ENCODE measurements at regions not wholly inside any gene's neighbourhood (a gene's known extent, or its start where the extent isn't known, plus 50 kb on each side); places are given as distances from the start of the nearest gene placed in this dataset.
"Not testable (repeated sequence)": the region's sequence is repeated elsewhere in the genome, so short reads cannot be mapped to it uniquely, and the experiment has no call there.

GRCh38 chr14:105986894-105987284, 460.5 kb downstream of the TMEM121 start:
- no peak for DNase-seq (ENCODE audit: low spot score)

GRCh38 chr14:105987563-105987962, 461.2 kb downstream of the TMEM121 start:
- no peak for DNase-seq (ENCODE audit: low spot score)

GRCh38 chr14:105989566-105990302, 463.4 kb downstream of the TMEM121 start:
- no peak for DNase-seq (ENCODE audit: low spot score)

GRCh38 chr14:105991677-105992076, 465.3 kb downstream of the TMEM121 start:
- not testable (repeated sequence) for DNase-seq (ENCODE audit: low spot score)

GRCh38 chr14:105993814-105994213, 467.4 kb downstream of the TMEM121 start:
- no peak for DNase-seq (ENCODE audit: low spot score)

- not testable (repeated sequence) for DNase-seq (ENCODE audit: low spot score)
Measured at GRCh38 chr14:105995011-105995710, 468.8 kb downstream of the TMEM121 start.

GRCh38 chr14:105998597-105998996, 472.2 kb downstream of the TMEM121 start:
- not testable (repeated sequence) for DNase-seq (ENCODE audit: low spot score)

- DNase-seq (ENCODE audit: low spot score): no peak
Measured at GRCh38 chr14:105999361-106000028, 473.1 kb downstream of the TMEM121 start.

- not testable (repeated sequence) for DNase-seq (ENCODE audit: low spot score)
Measured at GRCh38 chr14:106000029-106000511, 473.7 kb downstream of the TMEM121 start.

- DNase-seq (ENCODE audit: low spot score): not testable (repeated sequence)
Measured at GRCh38 chr14:106001277-106001676, 474.9 kb downstream of the TMEM121 start.

- DNase-seq (ENCODE audit: low spot score): no peak
Measured at GRCh38 chr14:106003351-106003750, 477.0 kb downstream of the TMEM121 start.

GRCh38 chr14:106004937-106005795, 478.8 kb downstream of the TMEM121 start:
- not testable (repeated sequence) for DNase-seq (ENCODE audit: low spot score)

GRCh38 chr14:106006043-106006442, 479.7 kb downstream of the TMEM121 start:
- DNase-seq (ENCODE audit: low spot score): not testable (repeated sequence)

- DNase-seq (ENCODE audit: low spot score): not testable (repeated sequence)
Measured at GRCh38 chr14:106006716-106007115, 480.3 kb downstream of the TMEM121 start.

- no peak for DNase-seq (ENCODE audit: low spot score)
Measured at GRCh38 chr14:106010783-106011182, 484.4 kb downstream of the TMEM121 start.

GRCh38 chr14:106011631-106012360, 485.4 kb downstream of the TMEM121 start:
- not testable (repeated sequence) for DNase-seq (ENCODE audit: low spot score)

GRCh38 chr14:106012361-106012725, 486.0 kb downstream of the TMEM121 start:
- not testable (repeated sequence) for DNase-seq (ENCODE audit: low spot score)

GRCh38 chr14:106013879-106014376, 487.5 kb downstream of the TMEM121 start:
- DNase-seq (ENCODE audit: low spot score): no peak

GRCh38 chr14:106017952-106018351, 491.6 kb downstream of the TMEM121 start:
- DNase-seq (ENCODE audit: low spot score): not testable (repeated sequence)

GRCh38 chr14:106021832-106022231, 495.4 kb downstream of the TMEM121 start:
- no peak for DNase-seq (ENCODE audit: low spot score)

Data from mesenteric fat pad (tissue), 1 donor.